ENCODE measurements at regions not wholly inside any gene's neighbourhood (a gene's known extent, or its start where the extent isn't known, plus 50 kb on each side); places are given as distances from the start of the nearest gene placed in this dataset.
"Not testable (repeated sequence)": the region's sequence is repeated elsewhere in the genome, so short reads cannot be mapped to it uniquely, and the experiment has no call there.

DNA sequence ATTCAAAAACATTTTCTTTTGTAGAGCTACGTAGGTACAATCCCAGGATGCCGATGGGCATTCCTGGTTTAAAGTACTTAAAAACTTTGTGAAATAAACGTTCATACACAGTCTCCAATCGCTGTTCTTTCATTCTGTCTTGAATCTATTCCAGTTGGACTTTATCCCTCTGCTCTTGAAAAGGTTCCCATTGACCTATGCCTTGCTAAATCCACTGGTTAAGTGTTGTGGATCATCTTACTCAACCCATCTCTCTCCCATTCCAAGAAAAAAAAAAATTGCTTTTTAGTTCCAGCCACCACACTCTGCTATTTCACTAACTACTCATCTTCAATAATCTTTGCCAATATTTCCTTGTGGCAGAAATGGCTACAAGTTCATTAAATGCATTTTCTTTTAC lies 542.3 kb upstream of the GRIA3 start:
- no peaks in the 10 kb centered on the region for H3K9me3 Mint-ChIP-seq
- H3K27me3 Mint-ChIP-seq (ENCODE audit: low read depth), result no peaks in the 10 kb centered on the region
- H3K4me1 Mint-ChIP-seq, result no peaks in the 10 kb centered on the region
- TF ChIP-seq, protein P1, sequence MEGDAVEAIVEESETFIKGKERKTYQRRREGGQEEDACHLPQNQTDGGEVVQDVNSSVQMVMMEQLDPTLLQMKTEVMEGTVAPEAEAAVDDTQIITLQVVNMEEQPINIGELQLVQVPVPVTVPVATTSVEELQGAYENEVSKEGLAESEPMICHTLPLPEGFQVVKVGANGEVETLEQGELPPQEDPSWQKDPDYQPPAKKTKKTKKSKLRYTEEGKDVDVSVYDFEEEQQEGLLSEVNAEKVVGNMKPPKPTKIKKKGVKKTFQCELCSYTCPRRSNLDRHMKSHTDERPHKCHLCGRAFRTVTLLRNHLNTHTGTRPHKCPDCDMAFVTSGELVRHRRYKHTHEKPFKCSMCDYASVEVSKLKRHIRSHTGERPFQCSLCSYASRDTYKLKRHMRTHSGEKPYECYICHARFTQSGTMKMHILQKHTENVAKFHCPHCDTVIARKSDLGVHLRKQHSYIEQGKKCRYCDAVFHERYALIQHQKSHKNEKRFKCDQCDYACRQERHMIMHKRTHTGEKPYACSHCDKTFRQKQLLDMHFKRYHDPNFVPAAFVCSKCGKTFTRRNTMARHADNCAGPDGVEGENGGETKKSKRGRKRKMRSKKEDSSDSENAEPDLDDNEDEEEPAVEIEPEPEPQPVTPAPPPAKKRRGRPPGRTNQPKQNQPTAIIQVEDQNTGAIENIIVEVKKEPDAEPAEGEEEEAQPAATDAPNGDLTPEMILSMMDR (IDR thresholded peaks at IDR 0.05; ENCODE audit: unreplicated experiment in 3 of 3), result no peak
- H3K4me3 Mint-ChIP-seq, result no peak overlapping the region
- H3K27ac Mint-ChIP-seq, result no peak overlapping the region
- no peaks in the 10 kb centered on the region for H3K36me3 Mint-ChIP-seq (ENCODE audit: low read depth)

DNA sequence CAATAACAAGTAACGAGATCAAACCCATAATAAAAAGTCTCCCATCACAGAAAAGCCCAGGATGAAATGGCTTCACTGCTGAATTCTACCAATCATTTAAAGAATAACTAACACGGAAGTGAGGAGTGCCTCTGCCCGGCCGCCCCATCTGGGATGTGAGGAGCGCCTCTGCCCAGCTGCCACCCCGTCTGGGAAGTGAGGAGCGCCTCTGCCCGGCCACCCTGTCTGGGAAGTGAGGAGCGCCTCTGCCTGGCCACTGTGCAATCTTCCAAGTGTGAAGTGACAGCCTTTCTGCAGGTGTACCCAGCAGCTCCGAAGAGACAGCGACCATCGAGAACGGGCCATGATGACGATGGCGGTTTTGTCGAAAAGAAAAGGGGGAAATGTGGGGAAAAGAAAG lies 528.8 kb upstream of the GRIA3 start:
- H3K4me1 Mint-ChIP-seq; H3K36me3 Mint-ChIP-seq (ENCODE audit: low read depth); H3K27ac Mint-ChIP-seq; H3K4me3 Mint-ChIP-seq; H3K27me3 Mint-ChIP-seq (ENCODE audit: low read depth): not testable (repeated sequence)
- peaks cover 30% of the 10 kb centered on the region for H3K9me3 Mint-ChIP-seq

DNA sequence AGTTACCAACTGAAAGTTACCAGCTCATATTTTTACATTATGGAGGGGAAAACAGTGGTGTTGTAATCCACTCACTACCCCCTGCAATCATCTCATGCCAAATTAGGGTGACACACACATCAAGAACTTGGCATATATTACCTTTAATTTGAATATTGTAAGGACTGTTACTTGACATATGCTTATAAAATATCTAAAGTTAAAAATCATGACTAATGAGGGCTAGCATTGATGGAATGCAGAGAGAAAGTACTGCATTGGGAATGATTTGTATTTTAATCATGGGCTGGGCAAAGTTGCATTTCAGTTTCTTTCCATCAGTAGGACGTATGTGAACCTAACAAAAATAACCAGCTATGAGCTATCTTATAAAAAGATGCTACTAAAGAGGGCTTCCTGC lies 517.5 kb upstream of the GRIA3 start:
- no peak overlapping the region for H3K27ac Mint-ChIP-seq
- no peaks in the 10 kb centered on the region for H3K4me1 Mint-ChIP-seq
- H3K27me3 Mint-ChIP-seq (ENCODE audit: low read depth), result no peaks in the 10 kb centered on the region
- H3K36me3 Mint-ChIP-seq (ENCODE audit: low read depth), result no peaks in the 10 kb centered on the region
- H3K9me3 Mint-ChIP-seq, result no peaks in the 10 kb centered on the region
- no peak overlapping the region for H3K4me3 Mint-ChIP-seq
- TF ChIP-seq, protein P1 (IDR thresholded peaks at IDR 0.05; ENCODE audit: unreplicated experiment in 3 of 3), result no peak

DNA sequence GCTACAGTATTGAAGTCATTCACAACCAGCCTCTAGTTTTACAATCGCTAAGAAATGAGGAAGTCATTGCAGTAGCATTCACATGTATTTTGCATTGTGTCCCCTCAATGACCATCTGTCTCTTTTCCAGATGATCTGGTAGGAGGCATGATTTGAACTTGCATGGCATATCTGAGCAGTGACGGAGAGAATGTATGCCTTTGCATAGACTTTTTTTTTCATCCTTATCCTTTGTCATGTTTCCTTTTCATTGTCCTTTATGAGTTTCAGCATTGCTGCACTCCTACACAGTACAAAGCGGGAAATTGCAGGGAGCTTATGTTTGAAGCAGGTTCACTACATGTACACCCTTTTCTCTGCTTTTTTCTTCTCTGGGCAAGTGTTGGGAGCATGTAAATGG lies 516.4 kb upstream of the GRIA3 start:
- Mint-ChIP-seq H3K4me3 (no peak overlapping the region), H3K9me3 (no peaks in the 10 kb centered on the region), H3K4me1 (no peaks in the 10 kb centered on the region), H3K27me3 (ENCODE audit: low read depth) (no peaks in the 10 kb centered on the region), H3K36me3 (ENCODE audit: low read depth) (no peaks in the 10 kb centered on the region), H3K27ac (no peak overlapping the region)
- TF ChIP-seq, protein P1 (IDR thresholded peaks at IDR 0.05; ENCODE audit: unreplicated experiment in 3 of 3), result no peak

DNA sequence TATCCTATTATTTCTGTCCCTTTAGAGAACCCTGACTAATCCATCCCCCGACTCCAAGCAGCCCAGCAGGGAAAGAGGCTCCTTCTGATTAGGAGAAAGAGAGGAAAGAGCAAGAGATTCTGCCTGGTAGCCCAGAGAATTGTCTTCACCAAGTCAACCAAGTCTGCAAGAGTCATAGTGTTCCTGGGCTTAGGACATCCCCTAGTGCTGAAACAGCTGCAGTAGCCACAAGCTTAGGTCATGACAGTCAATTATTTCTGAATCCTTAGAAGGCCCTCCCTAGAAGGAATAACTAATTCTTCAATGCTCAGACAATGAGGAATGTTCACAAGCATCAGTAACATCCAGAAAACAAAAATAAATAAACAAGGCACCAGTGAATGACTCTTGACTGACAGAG lies 480.3 kb upstream of the GRIA3 start:
- no peaks in the 10 kb centered on the region for H3K36me3 Mint-ChIP-seq (ENCODE audit: low read depth)
- no peaks in the 10 kb centered on the region for H3K4me1 Mint-ChIP-seq
- no peaks in the 10 kb centered on the region for H3K27me3 Mint-ChIP-seq (ENCODE audit: low read depth)
- TF ChIP-seq, protein P1 (IDR thresholded peaks at IDR 0.05; ENCODE audit: unreplicated experiment in 3 of 3), result no peak
- no peak overlapping the region for H3K4me3 Mint-ChIP-seq
- peaks cover 27% of the 10 kb centered on the region for H3K9me3 Mint-ChIP-seq
- H3K27ac Mint-ChIP-seq, result no peak overlapping the region

DNA sequence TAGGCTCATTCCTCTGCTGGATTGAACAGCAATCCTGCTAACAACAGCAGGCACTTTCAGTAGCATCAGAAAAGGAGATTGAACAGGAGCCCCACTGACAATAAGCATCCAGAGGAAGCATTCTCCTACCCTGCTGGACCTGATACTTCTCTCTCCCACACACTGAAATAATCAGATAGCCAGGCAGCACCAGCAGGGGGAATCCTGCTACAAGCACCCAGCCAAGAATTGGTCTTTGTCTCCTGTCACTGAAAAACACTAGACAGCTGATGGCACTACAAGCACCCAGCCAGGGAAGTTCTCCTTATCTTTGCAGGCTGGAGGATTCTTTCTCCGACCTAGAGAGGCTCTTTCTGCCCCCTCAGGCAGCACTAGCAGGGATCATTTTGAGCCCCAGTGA lies 444.3 kb upstream of the GRIA3 start:
- no peak overlapping the region for H3K27ac Mint-ChIP-seq
- H3K27me3 Mint-ChIP-seq (ENCODE audit: low read depth), result no peaks in the 10 kb centered on the region
- no peaks in the 10 kb centered on the region for H3K4me1 Mint-ChIP-seq
- no peak overlapping the region for H3K4me3 Mint-ChIP-seq
- TF ChIP-seq, protein P1 (IDR thresholded peaks at IDR 0.05; ENCODE audit: unreplicated experiment in 3 of 3), result no peak
- H3K36me3 Mint-ChIP-seq (ENCODE audit: low read depth), result no peaks in the 10 kb centered on the region
- peaks cover 17% of the 10 kb centered on the region for H3K9me3 Mint-ChIP-seq

DNA sequence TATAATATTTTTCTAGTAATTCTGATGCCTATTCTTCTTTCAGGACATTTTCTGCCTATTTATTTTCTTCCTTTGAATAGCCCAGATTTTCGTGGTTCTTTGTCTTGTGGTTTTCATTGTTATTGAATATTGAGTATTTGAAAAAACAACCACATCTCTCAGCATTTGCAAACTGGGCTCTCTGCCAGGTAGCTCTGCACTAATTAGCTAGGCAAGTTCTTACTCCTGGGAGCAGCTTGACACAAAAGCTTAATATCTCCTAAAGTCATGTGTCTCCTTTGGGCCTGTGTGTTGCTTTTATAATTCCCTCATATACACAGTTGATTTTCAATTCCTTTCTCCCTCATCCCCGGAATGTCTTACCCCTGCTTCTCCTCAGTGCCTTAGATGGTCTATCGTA lies 413.5 kb upstream of the GRIA3 start:
- H3K4me3 Mint-ChIP-seq, result no peak overlapping the region
- H3K27ac Mint-ChIP-seq, result no peak overlapping the region
- TF ChIP-seq, protein P1 (IDR thresholded peaks at IDR 0.05; ENCODE audit: unreplicated experiment in 3 of 3), result no peak
- no peaks in the 10 kb centered on the region for H3K27me3 Mint-ChIP-seq (ENCODE audit: low read depth)
- no peaks in the 10 kb centered on the region for H3K4me1 Mint-ChIP-seq
- no peaks in the 10 kb centered on the region for H3K36me3 Mint-ChIP-seq (ENCODE audit: low read depth)
- H3K9me3 Mint-ChIP-seq, result peaks cover 18% of the 10 kb centered on the region

Measured in nephron (organoid).